Activated CD4-positive, CD25-positive, alpha-beta regulatory T cell treated with anti-CD3 and anti-CD28 coated beads, Interleukin-2, amount 50 U/mL, for 24 hours (primary cell): ENCODE measurements at regions not wholly inside any gene's neighbourhood (a gene's known extent, or its start where the extent isn't known, plus 50 kb on each side); places are given as distances from the start of the nearest gene placed in this dataset.
"Not testable (repeated sequence)": the region's sequence is repeated elsewhere in the genome, so short reads cannot be mapped to it uniquely, and the experiment has no call there.

Experiments used
- ATAC-seq, 2 donors: fragments of 150-1000 bp; cut with Tn5 transposase; one replicate each; pipeline ENCODE4 v1.10.0; 2021; ENCODE audit warnings: mild to moderate bottlenecking in 1 of 2, moderate library complexity in 1 of 2

- ATAC-seq = no peak
Observed at GRCh38 chr20:4635781-4636180, 50.5 kb upstream of the PRNP start.

GRCh38 chr20:4635342-4635741 is 50.9 kb upstream of the PRNP start:
- no peak for ATAC-seq

- ATAC-seq = no peak
Observed at GRCh38 chr20:4633780-4634179, 52.5 kb upstream of the PRNP start.

- ATAC-seq = no peak
Observed at GRCh38 chr20:4633379-4633778, 52.9 kb upstream of the PRNP start.

DNA sequence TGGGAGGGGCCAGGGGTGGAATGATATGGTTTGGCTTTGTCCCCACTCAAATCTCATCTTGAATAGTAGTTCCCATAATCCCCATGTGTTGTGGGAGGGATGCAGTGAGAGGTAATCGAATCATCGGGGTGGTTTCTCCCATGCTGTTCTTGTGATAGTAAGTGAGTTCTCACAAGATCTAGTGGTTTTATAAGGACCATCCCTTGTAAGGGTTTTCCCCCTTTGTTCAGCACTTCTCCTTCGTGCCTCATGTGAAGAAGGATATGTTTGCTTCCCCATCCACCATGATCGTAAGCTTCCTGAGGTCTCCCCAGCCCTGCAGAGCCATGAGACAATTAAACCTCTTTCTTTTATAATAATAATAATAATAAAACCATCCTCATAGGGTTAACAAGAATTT is 53.4 kb upstream of the PRNP start:
- ATAC-seq = no peak

DNA sequence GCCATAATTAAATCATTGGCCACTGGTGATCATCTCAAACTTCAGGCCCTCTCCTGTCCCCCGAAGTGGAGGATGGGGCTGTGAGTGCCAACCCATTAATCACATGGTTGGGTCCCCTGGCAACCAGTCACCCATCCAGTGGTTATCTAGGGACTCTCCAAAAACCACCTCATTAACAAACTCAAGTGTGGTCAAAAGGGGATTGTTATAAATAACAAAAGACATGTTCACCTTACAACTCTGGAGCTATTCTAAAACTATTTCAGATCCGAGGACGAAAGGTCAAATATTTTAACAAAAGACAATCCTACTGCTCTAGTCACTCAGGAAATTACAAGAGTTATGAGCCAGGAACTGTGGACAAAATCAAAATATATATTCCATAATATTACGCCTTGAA is 60.0 kb upstream of the PRNP start:
- no peak for ATAC-seq

- no peak for ATAC-seq
Observed at GRCh38 chr20:4625687-4626086, 60.6 kb upstream of the PRNP start.

DNA sequence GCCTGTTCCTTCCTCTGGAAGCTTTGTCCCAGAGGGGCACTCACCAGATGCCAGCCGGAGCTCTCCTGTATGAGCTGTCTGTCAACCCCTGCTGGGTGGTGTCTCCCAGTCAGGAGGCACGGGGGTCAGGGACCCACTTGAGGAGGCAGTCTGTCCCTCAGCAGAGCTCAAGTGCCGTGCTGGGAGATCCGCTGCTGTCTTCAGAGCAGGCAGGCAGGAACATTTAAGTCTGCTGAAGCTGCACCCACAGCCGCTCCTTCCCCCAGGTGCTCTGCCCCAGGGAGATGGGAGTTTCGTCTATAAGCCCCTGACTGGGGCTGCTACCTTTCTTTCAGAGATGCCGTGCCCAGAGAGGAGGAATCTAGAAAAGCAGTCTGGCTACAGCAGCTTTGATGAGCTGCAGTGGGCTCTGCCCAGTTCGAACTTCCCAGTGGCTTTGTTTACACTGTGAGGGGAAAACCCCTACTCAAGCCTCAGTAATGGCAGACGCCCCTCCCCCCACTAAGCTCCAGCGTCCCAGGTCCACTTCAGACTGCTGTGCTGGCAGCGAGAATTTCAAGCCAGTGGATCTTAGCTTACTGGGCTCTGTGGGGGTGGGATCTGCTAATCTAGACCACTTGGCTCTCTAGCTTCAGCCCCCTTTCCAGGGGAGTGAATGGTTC is 61.5 kb upstream of the PRNP start:
- not testable (repeated sequence) for ATAC-seq

DNA sequence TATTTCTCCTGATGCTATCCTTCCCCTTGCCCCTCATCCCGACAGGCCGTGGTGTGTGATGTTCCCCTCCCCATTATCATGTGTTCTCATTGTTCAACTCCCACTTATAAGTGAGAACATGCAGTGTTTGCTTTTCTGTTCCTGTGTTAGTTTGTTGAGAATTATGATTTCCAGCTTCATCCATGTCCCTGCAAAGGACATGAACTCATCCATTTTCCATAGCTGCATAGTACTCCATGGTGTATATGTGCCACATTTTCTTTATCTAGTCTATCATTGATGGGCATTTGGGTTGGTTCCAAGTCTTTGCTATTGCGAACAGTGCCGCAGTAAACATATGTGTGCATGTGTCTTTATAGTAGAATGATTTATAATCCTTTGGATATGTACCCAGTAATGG is 67.1 kb upstream of the PRNP start:
- not testable (repeated sequence) for ATAC-seq

DNA sequence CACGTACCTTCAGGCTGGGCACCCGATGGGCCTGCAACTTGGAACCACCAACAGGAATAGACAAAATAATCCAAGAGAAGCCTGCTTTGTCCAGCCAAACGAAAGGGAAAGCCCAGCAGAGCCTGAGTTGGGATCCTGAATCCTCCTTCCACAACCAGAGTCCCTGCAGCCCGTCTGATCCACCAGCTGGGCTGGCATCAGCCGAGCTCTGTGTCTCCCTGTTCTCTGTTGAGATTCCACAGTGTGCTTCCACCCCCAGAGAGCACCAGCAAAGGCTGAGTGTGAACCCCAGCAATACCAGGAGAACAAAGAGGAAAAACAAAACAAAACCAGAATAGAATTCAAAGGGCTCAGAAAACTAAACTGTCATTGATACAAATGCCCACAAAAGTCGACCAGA is 68.8 kb upstream of the PRNP start:
- no peak for ATAC-seq

- no peak for ATAC-seq
Observed at GRCh38 chr20:4617019-4617418, 69.2 kb upstream of the PRNP start.

DNA sequence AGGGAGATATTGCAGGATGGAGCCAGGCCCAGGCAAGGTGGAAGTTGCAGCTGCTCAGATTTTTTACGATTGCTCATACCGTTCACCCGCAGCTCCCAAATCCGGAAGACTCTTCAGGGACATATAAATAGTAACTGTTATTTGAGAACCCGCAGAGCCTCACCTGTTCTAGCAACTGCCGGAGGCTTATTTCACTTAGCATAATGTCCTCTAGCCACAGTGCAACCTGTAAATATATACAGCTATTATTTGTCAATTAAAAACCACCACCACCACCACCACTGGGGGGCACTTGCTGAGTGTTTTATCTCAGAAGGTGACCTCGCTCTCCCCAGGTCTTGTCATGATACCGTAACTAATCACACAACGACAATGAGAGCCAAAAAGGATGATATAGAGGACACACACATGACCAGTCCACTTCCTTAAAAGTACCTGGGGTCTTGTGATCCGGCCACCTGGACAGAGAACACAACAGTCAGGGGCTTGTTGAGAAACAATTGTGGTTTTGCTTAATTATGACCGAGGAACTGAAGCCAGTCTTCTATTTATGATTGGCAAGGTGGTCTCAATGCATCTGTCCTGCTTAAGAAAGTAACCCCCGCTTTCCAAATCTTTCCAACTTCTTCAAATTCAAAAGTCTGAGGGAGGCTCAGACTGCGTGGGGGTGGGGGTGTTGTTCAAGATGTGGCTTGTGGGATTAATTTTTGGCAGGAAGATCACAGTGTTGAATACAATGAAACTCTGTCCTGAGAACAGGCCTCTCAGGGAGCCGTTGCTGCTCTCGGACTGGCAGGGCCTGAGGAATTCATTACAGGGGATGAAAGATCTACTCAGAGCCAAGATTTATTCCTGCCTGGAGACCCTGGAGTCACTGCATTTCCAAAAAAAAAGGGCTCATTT is 72.3 kb upstream of the PRNP start:
- ATAC-seq = peak; percentile 67 to 83

GRCh38 chr20:4613184-4613583 is 73.1 kb upstream of the PRNP start:
- no peak for ATAC-seq

- no peak for ATAC-seq
Observed at GRCh38 chr20:4610871-4611270, 75.4 kb upstream of the PRNP start.

DNA sequence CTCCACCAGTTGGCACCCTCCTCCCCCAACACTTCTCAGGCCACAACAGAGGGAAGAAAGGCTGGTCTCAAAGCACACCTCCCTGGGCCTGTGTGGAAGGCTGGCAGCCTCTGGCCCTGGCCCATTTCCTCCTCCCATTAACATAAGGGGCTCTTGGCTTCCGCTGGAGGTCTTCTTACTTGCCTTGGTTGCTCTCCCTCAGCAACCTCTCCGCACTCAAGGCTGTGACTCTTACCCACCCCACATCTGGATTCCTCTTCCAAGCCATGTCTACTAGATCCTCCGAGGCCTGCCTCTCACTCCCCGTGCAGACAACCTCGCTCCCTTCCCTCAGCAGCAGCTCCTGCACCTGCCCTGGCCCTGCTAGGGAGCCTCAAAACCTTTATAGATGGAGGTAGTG is 76.7 kb upstream of the PRNP start:
- ATAC-seq = no peak

GRCh38 chr20:4608861-4609260 is 77.4 kb upstream of the PRNP start:
- no peak for ATAC-seq

- ATAC-seq = peak; percentile 70 to 81
Observed at GRCh38 chr20:4607287-4607713, 79.0 kb upstream of the PRNP start.

GRCh38 chr20:4606051-4606450 is 80.2 kb upstream of the PRNP start:
- ATAC-seq = no peak

DNA sequence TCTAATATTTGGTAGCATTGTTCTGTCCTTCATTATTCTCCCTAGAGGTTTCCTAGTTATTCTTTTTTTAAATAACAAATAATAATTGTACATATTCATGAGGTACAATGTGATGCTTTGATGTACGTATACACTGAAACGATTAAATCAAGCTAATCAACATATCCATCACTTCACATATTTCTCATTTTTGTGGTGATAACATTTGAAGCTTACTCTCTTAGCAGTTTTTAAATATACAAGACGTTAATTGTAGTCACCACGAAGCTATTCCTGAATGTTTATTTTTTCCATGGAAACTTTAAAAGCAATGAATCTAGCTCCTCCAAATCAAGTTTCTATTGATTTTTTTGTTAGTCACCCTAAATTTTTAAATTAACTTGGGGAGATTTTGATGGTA is 81.1 kb upstream of the PRNP start:
- ATAC-seq = no peak

DNA sequence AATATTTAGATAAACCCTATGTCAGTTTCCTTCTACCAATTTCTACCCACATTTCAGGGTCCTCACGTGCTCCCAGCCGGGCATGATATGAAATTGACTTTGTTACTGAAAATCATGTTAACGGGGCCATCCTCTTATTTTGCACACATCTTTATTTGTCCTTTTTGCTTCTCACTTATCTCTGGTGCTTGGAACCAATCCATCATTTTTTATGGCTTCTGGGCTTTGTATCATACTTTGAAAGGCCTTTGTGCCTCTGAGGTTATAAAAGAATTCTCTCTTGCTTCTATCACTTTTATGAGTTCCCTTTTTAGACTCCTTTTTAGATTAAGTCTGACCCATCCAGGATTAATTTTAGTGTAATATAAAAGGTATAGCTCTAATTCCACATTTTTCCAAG is 81.7 kb upstream of the PRNP start:
- ATAC-seq = no peak

- ATAC-seq = no peak
Observed at GRCh38 chr20:4603724-4604123, 82.5 kb upstream of the PRNP start.

DNA sequence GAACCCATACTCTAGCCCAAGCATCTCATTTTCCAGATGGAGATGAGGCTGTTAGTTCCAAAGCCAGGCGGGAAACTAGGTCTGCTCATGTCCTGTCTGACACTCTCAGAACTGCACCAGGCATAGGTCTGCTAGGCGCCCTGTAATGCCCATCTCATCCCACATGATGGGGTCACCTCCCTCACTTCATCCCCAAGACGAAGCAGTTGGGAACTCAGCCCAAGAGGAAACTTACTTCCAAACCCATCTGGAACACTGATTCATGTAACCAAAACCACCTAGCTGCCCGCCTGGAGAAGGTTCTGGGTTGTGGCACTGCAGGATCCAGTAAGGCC is 84.0 kb upstream of the PRNP start:
- ATAC-seq = no peak

DNA sequence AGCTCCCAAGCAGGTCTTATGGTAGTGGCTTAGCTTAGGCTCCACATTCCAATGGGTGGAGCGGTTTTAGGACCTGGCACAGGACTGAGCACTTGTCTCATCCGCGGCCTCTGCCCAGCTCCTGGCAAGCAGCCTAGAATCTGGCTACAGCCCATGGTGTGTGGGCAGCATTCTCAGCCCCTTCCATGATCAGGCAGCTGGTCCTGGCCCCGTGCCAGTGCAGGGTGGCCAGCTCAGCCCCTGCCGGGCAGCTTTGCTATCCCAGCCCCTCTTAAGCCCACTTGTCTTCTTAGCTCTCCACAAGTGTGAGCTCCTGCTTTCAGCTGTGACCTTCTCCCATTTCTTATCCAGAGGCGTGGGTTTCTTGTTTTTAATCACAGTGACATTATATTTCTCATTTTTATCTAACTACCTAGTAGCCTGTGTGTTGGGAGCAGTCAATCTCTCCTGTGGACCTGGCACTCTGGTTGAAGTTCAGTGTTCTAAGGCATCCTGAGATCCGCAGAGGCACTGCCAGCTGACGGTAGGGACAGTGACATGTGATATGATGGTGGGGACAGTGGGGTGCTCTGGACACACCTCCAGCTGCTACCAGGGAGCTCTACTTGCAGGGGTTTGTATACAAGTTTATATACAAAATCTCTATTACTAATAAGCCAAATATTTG is 84.5 kb upstream of the PRNP start:
- no peak for ATAC-seq
